H4 (cell line): ENCODE measurements at regions not wholly inside any gene's neighbourhood (a gene's known extent, or its start where the extent isn't known, plus 50 kb on each side); places are given as distances from the start of the nearest gene placed in this dataset.
A peak's percentile ranks its signal among the peaks of the same experiment; 100 is the strongest.

Source experiments
- DNase-seq: peaks from one replicate; pipeline ENCODE4 v3.0.0-alpha.2; 2015; ENCODE audit warnings: low spot score

DNA sequence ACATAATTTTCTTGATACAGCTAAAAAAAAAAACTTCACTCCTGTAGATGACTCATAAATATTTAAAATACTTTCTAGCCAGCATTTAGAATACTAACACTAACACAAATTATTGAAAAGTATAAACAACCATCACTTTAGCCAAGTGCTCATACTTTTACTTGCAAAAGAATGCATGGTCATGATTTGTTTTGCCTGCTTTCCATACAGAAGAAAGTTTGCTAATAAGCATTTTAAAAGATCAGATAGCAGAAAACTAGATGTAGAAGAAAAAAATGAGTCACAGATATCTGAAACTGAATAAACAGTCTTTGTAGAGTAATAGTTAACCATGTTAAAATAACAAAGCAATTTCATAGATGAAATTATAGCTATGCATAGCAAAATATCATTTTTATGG is 2280.4 kb upstream of the PCDH20 start:
- DNase-seq: peak; percentile 9

DNA sequence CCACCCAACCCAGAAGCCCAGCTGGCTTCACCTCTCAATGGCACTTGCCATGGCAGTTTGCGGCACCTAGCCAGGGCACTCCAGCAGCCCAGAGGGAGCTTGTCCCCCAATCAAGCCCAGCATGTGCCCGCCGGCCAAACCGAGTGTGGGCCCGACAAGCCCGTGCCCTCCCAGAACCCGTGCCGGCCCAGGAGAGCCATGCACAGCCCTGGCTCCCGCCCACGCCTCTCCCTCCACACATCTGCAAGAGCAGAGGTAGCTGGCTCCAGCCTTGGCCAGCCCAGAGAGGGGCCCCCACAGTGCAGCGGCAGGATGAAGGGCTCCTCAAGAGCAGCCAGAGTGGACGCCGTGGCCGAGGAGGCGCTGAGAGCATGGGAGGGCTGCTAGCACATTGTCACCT is 2278.0 kb upstream of the PCDH20 start:
- no peak for DNase-seq

DNA sequence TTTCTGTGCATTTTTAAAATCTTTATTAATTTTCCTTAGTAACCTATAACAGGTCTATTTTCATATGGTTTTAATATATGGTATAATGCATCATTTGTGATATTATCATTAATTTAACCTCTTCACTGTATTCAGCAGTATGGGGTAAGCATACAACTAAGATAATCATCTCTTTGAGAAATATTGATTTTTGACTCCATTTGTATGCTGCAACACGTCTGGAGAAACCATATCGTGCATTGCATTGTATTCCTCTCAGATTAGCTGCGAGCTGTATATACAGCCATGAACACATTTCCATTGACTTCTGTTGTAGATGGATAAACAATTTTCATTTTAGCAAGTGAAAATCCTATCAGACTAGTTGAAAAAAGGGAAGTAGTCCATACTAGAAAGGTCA is 2275.8 kb upstream of the PCDH20 start:
- no peak for DNase-seq

DNA sequence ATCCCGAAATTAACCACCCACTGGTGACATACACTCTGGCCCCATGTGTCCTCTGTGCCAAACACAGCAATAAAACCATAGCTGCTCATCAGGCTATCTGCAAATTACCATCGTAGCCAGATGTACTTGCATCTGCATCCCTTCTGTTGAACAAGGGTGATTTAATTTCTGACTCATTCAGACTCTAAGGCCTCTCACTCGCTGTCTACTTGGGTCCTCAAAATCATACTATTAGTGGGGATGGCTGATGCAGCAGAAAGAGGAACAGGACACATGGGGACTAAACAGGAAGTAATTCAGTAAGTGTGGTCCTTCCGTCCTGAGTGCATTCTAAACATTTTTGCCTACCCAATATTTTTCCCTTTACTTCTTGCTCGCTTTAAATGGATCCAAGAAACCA is 2275.0 kb upstream of the PCDH20 start:
- no peak for DNase-seq

DNA sequence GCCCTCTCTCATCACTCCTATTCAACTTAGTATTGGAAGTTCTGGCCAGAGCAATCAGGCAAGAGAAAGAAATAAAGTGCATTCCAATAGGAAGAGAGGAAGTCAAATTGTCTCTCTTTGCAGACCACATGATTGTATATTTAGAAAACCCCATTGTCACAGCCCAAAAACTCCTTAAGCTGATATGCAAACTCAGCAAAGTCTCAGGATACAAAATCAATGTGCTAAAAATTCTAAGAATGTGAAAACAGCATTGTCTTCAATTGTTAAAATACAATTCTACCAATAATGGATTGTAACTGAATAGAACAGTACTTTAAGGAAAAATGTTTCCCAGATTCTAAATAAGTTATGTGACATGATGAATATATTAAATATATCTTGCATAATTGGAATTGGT is 2269.2 kb upstream of the PCDH20 start:
- DNase-seq: no peak

DNA sequence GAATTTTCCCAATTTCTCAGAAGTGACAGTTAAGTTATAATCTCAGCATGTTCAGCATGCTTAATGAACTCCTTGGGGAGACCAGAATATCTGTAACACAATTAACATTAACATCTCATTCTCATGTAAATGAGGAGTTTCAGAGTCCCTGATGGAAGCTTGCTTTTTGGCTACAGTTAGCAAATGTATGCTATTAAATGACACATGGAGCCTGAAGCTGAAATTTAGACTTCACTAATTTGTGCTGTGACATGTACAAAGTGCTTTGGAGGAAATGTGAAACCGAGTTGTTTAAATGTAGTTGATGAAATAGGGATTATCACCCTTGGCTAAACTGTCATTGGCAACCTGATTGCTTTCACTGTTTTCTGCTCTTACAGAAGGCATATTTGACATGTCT is 2265.1 kb upstream of the PCDH20 start:
- no peak for DNase-seq

DNA sequence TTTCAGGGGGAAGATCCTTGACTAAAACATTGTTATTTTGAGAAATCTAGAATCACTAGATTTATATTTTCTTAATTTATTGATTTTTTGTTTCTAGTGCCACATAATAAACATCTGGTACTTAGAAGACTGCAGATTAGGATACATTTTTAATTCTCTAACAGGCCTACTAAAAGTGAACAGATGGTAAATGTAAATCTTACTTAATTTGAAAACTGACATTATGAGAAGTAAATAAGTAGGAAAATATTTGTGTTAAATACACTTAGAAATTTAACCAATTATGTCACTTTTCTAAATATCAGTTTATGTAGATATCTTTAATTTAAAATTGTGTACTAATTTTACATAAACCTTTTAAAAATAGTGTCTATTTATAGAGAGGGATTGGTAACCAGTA is 2255.6 kb upstream of the PCDH20 start:
- no peak for DNase-seq

DNA sequence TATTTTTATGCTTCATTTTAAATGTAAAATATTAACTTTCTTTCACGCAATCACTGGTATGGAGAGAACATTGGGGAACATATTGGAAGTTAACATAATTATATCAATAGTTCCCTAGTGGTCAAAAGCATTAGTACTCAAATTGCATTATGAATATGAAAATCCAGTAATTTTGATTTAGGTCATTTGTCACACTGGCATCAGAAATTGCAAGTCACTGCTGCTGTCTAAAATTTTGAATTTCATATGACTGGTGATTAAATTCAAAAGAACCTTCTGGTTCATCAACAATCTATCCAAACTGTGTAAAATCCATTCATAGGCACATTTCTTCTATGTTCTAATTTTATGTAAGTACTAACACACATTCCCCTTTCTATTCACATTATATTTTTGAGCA is 2235.7 kb upstream of the PCDH20 start:
- DNase-seq: no peak

DNA sequence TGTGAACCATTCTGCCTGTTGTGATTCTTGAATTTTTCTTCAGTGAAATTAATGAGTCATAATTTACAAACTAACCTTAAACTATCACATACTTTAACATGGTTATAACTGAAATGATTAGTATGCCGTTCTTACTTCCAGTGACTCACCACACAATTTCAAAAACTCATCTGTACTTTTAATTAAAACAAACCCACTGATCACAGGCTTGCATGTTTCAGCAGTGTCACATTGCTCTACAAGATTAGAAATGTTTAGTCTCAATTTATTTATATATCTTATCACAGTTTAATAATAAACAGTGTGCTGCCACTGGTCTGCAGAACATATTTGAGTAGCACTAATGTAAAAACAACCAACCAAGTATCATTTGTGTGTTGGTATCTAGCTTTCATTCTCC is 2227.9 kb upstream of the PCDH20 start:
- no peak for DNase-seq

DNA sequence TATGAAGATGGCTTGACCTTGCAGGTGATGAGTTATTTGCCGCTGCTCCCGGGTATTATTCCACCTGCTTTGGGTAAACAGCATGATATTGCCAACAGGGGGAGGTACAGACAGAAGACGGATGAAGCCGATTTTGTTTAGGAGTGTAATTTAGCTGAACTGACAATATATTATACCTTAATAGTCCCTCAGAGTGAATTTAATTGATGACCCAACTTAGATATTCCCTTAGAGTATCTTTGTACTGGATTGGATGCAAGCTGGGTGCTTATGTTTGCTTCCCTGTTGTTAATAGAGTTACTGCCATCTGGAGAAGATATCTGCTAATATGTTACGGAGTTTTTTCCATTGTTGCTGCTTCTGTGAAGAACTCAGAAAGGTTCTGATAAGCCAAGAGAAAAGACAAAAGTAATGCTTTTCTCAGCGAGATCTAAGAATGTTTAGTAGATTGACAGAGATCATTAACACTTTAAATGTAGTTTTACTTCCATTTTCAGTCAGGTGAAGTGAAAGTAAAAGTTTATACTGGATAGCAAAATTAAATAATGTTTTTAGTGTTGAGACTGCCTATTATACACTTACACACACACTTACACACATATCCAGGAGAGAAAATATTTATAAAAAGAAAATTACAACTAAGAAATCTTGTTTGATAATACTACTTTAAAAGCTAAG is 2220.8 kb upstream of the PCDH20 start:
- DNase-seq: peak; percentile 4

DNA sequence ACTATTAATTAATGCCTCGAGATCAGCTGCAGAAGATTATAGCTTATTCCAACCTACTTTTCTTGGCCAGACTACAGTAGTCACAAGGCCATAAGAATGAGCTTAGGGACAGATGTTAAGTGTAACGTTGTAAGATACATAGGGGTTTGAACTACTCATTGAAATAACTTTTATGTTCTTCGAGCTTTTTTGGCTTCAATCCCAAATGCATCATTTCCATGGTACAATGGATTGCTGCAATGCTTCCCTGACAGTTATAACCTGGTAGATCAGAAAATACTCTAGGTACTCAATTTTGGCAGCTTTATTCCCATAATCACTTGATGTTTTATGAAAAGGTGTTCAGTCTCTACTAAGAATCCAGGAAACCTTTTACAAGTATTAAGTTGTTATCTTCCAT is 2216.7 kb upstream of the PCDH20 start:
- no peak for DNase-seq

DNA sequence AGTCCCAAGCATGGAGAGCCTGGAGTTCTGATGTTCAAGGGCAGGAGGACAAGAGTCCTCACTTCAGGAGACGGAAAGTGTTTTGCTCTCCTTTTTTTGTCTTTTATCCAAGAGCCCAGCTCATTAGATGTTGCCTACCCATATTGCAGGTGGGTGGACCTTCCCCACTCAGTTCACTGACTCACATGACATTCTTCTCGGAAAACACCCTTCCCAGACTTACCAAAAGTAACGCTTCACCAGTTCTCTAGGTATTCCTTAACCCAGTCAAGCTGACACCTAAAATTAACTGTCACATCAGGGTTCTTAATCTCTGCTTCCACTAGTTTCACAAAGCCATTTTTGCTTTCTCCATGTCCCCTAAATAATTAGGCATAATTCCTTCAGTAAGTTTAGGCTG is 2215.4 kb upstream of the PCDH20 start:
- DNase-seq: no peak

DNA sequence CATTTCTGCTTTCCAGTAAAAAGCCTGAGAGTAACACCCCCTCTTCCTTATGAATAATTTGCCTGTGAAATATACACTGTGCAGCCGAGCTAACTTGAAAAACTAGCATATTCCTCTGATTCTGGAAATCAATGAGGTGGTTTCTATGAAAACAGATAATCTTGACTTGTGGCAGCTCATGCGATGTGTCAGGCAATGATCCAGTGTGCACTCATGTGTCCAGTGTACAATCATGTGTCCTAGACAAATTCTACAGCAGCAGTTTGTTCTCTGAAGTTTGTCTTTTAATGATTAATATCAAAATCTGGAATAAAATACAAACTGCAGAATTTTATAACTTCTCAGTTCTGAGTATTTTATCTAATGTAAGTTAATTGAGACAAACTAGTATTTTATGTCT is 2213.9 kb upstream of the PCDH20 start:
- no peak for DNase-seq

DNA sequence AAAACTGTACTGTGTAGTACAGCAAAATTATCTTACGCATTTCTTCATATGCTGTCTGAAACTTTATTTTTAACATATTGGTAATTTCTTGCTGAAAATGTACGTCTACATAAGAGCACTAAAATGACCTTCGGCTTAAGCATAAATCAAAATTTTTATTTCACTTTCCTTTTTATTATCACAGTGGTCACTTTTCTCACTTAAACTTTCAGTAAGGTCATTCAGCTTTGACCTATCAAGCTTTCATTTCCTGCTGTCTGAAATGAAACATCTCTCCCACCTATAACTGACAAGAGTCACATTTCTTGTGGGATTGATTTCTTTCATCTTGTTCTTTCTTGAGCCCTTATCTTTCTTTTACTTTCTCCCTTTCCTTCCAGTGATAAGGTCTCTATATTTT is 2212.7 kb upstream of the PCDH20 start:
- no peak for DNase-seq

DNA sequence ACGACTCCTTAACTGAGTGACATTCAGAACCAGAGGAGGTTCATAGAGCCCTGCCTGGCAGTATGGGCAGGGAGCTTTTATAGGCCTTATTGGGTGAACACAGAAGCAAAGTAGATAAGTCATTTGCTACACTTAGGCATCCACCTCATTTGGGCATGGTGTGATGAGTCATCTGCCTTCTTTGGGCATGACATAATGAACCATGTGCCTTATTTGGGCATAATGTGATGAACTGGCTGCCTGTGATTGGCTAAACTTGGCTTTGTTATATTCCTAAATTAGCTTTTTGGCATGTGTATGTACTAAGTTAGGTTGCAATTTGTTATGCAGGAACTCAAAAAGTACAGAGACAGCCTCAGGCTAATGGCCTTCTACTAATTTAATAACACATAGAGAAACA is 2210.2 kb upstream of the PCDH20 start:
- peak; percentile 49 for DNase-seq

DNA sequence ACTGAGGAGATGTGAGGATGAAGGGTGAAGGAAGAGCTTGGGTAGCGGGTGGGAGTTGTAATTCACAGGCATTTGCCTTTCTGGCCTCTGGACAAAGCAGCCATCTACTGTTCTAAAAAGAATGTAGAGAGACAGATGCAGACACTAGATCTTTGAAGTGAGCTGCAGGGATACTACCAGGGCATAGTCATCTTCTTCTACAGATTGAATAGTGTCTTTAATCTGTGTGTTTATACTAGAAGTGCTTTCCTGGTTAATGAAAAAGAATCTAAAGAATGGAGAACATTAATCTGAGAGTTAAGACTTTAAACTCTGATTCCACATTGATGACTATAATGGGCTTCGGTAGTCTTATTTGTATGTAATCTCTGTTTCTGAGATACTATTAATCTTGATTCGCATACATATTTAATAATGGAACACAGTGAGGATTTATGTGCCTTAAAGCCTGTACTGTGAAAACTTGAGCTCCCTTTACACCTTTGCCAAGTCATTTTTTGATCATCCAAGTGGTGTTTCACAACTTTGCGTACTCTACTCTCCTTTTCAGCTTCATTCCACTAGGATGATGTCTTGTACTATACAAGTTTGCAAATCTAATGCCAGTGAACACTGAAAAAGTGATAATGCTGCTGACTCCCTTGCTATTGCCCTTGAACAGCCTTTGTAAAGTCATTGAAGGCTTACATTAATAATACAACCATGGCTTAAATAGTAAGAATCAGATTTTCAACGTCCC is 2199.4 kb upstream of the PCDH20 start:
- DNase-seq: no peak

DNA sequence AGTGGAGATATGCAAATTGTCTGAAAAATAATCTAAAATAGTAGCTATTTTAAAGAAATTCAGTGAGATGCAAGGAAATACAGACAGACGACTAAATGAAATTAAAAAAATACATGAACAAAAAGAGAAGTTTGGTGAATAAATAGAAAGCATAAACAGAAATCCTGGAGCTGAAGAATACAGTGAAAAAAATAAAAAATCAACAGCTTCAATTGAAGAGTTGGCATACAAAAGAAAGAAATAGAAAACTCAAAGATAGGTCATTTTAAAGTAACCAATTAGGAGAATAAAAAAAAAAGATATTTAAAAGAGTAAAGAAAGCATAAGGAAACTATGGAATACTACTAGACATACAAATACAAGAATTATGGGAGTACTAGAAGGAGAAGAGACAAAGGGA is 2191.5 kb upstream of the PCDH20 start:
- DNase-seq: no peak

DNA sequence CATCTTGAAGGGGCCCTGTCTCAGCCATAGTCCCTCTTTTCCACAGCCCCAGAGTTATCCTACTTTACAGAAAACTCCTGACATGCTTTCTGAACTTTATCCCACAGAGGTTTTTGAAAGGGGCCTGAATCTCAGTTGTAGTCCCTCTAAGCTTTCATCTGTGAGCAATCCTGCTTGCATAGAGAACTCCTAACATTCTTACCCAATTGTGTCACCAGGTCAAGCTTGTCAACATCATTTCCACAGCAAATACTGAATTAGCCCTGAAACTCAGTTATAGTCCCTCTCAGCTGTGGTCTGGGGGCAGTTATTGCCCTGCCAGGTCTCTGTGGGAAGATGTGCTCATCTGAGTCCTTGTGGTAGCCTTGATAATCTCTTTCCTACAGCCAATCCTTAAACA is 2190.3 kb upstream of the PCDH20 start:
- DNase-seq: no peak

DNA sequence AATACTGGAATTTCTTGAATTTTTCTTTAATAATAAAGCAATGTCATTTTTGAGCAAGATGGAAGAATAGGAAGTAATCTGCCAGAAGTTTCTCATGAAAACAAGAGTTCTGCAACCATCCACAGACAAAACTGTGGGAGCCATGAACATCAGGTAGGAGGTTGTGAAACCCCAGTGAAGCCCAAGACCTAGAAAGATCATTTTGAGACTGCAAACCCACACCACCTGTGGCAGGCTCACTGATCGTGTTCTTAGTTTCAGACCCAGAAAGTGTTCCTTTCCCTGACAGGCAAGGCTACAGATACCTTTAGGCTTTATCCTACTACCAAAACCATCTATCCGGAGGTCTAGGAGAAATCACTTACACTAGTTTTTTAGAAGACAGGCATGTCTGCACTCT is 2189.8 kb upstream of the PCDH20 start:
- no peak for DNase-seq

DNA sequence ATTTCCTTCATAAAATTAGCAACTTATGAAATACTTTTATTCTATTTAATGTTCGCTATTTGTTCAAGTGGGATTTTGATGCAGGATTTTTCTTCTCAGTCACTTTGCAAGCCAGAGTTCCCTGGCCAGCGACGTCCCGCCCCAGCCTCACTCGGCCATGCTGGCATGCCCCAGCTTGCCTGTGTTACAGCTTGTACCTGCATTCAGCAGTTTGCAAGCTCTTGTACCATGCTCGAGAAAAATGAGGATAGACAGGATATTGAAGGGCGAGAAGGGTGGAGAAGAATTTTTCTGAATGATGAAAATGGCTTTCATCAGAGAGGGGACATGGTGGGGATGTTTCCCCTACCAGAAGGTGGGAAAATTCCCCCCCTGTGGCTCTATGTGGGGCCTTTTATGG is 2180.2 kb upstream of the PCDH20 start:
- no peak for DNase-seq

DNA sequence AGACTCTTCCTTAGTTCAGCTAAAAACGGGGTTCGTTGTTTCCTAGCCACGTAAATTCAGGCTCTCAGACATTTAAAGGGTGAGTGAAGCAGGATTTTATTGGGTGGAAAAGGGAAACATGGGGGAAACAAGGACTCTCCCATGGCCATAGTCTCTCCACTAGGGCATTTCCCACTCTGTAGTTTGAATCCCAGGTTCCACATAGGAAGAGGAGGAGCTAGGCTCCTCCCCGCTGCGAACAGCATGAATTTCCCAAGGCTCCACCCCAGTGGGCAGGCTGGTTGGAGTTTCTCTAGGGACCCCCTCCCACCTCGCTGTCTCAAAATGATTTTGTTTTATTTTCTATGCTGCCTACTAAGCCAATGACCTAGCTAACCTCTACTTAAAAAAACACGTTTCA is 2170.8 kb upstream of the PCDH20 start:
- DNase-seq: no peak

DNA sequence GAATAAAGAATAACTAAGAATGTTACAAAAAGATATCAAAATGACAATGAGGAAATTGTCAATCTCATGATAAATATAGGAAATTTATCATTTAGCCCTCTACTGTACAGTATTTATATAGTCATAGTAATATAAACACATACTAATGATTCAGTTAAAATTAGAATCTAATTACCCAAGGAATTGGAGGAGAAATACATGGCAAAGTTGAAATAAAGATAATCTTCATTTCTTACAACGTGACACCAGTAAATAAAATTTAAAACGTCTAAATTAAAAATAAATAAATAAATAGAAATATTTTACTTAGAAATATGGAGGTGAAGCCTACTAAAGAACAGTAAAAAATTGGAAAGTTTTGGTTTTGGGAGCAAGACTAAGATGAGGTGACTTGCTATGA is 2163.1 kb upstream of the PCDH20 start:
- no peak for DNase-seq

DNA sequence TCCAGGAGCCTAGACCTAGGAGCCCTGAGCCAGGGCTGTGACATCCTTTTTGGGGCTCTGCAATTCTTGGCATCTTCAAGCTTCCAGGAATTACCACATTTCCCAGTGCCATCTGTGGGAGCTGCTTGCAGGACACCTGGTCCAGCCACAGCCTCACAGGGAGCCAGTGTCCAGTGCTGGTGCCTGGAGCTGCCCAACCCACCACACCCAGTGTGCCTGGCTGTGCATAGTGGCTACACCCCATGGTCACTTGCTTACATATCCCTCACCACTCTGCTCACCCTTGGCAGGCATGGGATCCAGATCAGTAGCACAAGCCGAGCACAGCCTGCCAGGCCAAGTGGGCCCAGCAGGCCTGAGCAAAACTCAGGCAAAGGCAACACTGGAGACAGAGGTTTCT is 2151.4 kb upstream of the PCDH20 start:
- DNase-seq: no peak

DNA sequence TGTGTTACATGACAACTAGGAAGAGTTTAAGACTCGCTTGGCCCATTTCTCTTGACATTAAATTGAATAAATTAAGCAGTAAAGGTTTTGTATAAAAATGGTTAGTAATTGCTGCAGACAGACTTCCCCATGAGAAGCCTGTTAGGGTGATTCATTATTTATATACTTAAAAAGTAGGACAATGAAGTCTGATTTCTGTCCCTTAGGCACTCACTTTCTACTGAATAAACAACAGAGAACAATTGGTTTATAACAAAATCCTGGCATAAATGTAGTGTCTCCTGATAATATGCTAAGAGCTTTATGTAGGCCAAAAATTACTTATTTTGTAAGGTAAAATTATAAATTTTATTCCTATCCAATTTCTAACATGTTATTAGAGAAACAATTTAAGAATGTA is 2138.5 kb upstream of the PCDH20 start:
- DNase-seq: no peak
